ENCODE measurements at regions not wholly inside any gene's neighbourhood (a gene's known extent, or its start where the extent isn't known, plus 50 kb on each side); places are given as distances from the start of the nearest gene placed in this dataset.

DNA sequence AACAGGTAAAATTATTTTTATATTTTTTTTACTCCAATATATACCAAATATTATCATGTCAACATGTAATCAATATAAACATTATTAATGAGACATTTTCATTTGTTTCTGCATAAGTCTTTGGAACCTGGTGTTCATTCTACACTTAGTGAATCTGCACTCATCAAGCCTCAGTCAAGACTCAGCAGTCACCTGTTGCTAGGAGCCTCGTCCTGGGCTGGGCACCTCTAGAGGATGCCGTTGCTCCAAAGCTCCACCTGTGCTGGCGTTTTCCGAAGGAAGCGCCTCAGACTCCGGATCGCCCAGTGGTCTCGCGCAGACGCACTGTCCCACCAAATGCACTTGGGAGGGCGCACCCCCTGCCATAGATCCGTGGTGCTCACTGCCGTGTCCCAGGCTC lies 604.7 kb upstream of the MKI67 start:
- no peak for DNase-seq

DNA sequence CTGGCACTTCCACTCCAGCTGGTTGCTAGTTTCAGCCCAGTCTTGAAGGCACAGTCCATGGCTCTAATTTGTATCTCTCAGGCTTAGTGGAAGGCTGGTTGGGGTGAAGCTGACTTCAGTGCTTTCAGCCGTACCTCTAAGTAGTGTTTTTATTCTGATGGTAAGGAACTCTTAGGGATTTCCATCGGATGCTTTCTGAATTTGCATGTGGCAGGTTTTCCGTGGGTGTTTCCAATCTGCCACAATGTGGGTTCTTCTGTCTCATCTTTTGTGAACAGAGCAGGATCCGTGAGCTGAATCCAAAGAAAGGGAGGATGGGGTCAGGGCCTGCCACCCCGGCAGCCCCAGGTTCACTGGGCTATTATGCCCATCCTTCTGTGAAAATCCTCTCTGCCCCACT lies 607.9 kb upstream of the MKI67 start:
- no peak for DNase-seq

- no peak for DNase-seq
Measured at GRCh38 chr10:128734734-128735133, 608.5 kb upstream of the MKI67 start.

DNA sequence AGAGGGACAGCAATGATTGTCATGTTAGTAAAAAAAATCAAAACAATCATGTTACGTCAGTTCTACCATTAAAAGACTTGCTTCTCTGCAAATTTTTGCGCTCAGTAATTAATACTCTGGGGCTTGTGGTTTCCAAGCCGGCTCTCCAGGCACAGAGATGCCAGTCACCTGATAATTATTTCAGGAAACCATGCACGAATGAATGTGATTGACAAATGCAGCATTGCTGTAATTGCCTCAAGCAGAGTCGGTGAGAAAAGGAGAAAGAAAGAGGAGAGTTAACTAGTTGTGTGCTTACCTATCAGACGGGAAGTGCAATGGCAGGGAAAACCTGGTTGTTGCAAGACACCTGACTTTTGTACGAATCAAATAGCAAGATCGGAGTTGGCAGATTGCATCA lies 609.8 kb upstream of the MKI67 start:
- DNase-seq, result no peak

DNA sequence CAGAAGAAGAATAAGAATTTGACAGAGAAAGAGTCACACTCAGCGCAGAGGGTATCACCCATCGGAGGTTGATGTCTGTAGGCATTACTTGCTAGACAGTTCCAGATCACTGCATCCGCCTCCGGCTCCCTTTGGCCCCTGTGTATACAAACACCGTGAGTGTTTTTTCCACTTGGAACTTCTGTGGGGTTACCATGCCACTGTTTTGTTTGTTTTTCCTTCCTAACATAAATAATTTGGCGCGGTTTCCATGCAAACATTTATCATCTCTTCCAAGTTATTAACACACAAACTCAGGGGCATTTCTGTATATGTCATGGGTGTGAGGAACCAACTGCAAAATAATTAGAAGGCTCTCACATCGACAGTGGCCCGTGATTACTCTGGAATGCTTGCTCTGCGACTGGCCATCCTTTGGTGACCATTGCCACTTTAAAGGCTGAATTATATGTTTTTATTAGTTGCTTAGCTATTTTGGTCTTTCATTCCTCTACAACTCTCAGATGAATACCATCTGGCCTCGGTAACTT lies 612.2 kb upstream of the MKI67 start:
- DNase-seq, result no peak

DNA sequence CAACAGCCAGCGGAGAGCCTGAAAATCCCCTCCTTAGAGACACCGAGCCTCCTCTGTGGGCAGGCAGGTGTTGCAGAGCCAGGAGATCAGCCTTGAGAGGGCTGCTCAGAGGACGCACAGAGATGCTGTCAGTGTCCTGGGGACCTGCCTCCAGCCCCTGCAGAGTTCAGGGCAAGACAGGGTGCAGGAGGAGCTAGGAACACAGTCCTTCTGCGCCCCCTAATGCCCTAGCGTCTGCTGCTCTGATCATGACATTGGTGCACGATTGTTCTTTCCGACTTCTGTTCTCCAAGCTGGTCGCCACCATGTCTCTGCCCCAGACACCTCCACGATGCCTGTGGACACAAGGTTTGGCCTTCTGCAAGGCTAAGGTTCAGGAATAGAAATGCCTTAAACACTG lies 613.7 kb upstream of the MKI67 start:
- DNase-seq, result no peak

DNA sequence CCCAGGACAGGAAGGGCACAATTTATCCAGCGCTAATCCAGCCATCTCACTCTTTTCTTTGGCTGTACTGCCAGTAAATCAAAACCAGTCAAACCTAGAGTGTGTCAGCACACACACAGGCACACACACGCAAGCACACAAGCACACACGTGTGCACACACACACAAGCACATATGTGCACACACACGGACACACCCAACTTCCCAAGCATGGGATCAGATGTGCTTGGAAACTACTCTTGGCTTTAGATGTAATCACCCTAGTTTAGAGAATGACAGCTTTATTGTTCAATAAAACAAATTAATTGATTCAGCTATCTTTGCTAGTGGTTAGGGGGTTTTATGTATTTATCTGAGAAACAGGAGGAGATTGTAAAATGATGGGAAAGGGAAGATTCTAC lies 615.0 kb upstream of the MKI67 start:
- no peak for DNase-seq

DNA sequence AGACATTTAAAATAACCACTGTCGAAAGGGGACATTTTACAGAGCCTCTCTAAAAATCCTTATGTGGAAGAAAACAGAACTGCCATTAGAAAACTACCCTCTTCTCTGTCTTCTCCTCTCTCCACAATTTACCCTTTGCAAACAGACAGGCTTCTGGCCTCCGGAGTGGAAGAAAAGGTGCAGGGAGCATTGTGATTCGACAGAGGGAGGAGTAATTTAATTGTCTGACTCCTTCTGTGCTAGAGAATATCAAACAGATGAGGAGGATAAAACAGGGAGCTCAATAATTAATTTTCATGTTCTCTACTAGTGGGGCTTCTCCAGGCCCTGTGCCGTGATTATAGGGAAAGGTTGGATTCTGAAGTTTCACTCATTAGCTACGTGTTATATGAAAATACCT lies 615.5 kb upstream of the MKI67 start:
- no peak for DNase-seq

GRCh38 chr10:128744092-128744491 lies 617.9 kb upstream of the MKI67 start:
- no peak for DNase-seq

GRCh38 chr10:128744811-128745305 lies 618.6 kb upstream of the MKI67 start:
- no peak for DNase-seq

DNA sequence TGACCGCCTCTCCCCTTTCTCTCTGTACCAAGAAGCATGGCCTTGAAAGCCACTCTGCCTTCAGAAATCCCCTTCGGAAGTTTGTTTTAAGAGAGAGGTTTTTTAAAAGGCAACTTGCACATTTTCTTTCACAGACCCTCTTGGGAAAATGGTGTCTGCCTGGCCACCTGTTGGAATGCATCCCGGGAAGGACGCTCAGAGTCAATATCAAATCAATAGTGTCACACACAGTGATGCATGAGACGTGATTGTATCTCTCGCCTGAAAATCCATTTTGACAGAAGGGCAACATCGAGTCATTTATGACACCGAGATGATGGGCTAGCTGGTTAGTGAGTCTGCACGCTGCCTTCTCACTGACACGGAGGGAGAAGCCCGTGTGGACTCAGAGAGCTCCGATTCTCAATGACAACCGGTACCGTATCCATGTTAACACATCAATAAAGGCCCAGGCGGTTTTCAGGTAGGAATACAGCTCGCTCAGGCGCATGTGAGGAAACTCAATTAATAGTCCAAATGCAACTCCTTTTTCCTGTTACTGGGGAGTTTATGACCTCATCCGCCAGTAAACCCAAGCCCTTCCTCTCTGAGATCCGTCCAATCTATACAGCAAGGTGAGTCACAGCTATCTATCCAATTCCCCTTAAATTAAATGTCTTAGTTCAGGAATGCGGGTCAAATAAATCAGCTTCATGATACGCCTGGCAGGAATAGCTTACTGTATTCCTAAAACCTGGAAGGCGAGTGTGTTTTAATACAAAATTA lies 621.5 kb upstream of the MKI67 start:
- DNase-seq, result no peak

- no peak for DNase-seq
Measured at GRCh38 chr10:128751284-128751683, 625.1 kb upstream of the MKI67 start.

DNA sequence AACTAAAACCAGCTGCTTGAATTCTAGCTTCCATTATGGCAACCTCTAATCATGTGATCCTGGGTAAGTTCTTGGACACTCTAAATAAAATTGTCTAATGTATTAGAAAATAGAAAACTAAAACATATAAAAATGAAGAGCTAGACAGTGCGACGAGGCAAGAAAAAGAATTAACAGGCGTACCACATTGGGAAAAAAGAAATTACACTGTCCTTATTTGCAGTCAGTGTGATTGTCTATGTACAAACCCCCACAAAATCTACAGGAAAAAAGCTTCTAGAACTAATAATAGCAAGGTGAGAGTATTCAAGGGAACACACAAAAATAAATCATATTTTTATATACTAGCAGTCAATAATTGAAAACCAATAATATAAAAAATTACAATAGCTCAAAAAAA lies 625.6 kb upstream of the MKI67 start:
- no peak for DNase-seq

GRCh38 chr10:128759174-128759573 lies 633.0 kb upstream of the MKI67 start:
- no peak for DNase-seq

GRCh38 chr10:128763588-128763987 lies 637.4 kb upstream of the MKI67 start:
- DNase-seq, result no peak

- DNase-seq, result no peak
Measured at GRCh38 chr10:128764190-128764589, 638.0 kb upstream of the MKI67 start.

- DNase-seq, result no peak
Measured at GRCh38 chr10:128766915-128767314, 640.7 kb upstream of the MKI67 start.

GRCh38 chr10:128774979-128775378 lies 648.8 kb upstream of the MKI67 start:
- DNase-seq, result no peak

DNA sequence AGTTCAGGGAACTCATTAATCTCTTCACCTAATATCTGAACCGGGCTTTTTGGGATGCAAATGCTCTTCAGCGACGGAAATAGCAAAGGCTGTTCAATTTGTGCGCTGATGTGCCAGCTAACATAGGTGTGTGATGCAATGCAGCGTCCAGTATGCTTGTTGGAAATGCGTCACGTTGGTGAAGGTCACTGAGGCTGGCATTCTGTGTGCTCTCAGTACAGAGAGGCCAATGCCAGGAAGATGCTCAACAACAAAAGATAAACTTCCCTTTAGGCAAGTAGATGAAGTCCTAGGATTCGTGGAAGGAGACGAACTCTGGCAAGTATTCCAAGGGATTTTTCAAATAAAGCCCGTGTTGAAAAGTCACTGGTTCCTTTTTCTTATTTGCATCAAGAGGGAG lies 649.5 kb upstream of the MKI67 start:
- no peak for DNase-seq

GRCh38 chr10:128776673-128777252 lies 650.5 kb upstream of the MKI67 start:
- DNase-seq, result no peak

DNA sequence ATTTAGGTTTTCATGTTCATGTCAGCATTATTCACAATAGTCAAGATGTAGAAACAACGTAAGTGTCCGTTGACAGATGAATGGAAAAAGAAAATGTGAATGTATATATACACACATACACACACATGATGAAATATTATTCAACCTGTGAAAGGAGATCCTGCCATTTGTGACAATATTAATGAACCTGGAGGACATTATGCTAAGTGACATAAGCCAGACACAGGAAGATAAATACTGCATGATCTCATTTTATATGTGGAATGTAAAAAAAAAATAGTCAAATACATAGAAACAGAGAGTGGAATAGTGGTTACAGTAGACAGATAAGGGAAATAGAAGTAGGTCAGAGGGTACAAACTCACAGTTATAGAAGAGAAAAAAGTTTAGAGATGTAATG lies 651.1 kb upstream of the MKI67 start:
- DNase-seq, result no peak

- no peak for DNase-seq
Measured at GRCh38 chr10:128779416-128779815, 653.2 kb upstream of the MKI67 start.

DNA sequence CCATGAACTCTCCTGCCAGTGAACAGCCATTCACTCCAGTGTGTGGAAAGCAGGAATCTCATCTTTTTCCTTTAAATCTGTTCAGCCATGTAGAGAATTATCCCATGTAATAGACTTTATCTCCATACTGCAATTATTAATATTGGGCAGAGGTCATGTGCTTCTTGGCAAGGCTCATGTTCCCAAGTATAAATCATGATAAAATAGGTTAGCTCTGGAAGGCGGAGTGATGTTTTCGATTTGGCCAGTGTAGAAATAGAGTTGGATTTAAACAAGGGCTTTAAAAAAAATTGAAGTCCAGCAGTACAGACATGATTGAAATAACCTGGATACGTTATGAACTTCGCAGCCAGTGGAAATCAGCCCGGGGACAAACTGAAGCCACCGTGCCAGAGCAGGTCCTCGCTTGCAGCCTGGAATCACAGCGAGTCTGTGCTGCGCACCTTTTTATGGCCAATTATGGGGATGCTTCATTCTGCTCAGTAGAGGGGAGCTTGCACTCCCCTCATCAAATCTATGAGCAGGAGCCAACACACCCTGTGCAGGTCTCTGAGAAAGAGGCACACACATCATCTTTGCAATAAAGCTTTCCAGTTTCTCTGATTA lies 654.0 kb upstream of the MKI67 start:
- DNase-seq, result no peak

- no peak for DNase-seq
Measured at GRCh38 chr10:128781637-128782036, 655.4 kb upstream of the MKI67 start.

All from activated naive CD4-positive, alpha-beta T cell treated with Interleukin-2 at 50 U/mL for 16 hours (primary cell).